GM19324 (cell line): ENCODE measurements at regions not wholly inside any gene's neighbourhood (a gene's known extent, or its start where the extent isn't known, plus 50 kb on each side); places are given as distances from the start of the nearest gene placed in this dataset.

Source experiments
- ATAC-seq: cut with Tn5 transposase; IDR thresholded peaks from one replicate; pipeline ENCODE4 v1.9.1; 2021; ENCODE audit warnings: mild to moderate bottlenecking, moderate library complexity; ENCODE audit not compliant: unreplicated experiment, low FRiP score

DNA sequence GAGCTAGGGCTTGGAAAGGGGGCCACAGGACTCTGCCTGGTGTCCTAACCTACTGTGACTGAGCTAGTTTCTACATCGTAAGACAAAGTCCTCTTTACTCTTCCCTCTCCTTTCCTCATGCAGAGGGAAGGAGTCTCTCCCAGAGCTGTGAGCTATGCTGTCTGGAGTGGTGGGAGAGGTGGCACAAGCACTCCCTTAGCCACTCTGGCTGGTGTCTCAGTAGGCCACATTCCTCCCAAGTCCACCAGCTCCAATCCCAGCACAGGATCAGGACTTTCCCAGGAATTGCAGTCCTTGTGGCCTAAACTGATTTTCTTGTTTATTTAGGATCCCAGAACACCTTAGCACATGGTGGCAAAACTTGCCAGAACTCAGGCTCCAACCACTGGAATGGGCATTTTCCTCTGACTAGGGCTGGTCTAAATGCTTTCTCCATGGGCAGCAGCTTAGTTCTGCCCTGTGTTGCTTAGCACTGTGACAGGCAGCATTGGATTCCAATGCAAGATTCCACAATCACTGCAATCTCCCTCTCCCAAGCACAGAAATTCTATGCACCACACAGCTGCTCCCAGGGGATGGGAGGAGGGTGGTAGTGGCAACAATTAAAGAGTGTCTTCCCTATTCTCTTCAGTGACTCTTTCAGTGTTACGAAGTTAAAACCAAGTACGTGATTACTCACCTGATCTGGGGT, 733.3 kb downstream of the HACE1 start:
- no peak for ATAC-seq

DNA sequence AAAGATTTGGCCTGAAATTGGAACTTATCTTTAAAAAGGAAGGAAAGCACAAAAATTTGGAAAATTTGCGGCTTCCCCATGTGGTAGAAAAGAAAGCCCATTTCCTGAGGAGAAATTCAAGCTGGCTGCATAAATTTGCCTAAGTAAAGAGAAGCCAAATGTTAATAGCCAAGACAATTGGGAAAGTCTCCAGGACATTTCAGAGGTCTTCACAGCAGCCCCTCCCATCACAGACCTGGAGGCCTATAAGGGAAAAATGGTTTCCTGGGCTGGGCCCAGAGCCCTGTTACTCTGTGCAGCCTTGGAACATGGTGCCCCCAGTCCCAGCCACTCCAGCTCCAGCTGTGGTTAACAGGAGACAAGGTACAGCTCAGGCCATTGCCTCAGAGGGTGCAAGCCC, 736.5 kb downstream of the HACE1 start:
- ATAC-seq = no peak

DNA sequence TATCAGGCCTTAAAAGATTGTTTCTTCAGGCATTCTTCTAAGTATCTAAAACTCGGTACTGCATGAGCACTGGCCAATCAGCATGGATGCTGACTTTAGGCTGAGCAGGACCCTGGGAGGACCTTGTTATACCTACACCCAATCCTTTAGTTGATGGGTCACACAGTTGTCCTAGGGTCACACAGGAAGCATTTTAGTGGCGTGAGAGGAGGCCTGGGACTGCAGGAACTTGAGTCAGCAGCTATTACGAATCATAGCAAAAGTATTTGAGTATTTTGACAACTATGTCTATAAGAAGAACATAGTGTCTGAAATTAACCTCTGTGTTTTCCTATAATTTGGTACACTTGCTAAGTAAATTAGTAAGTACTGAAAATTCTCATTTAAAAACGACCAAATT, 741.4 kb downstream of the HACE1 start:
- ATAC-seq = no peak

DNA sequence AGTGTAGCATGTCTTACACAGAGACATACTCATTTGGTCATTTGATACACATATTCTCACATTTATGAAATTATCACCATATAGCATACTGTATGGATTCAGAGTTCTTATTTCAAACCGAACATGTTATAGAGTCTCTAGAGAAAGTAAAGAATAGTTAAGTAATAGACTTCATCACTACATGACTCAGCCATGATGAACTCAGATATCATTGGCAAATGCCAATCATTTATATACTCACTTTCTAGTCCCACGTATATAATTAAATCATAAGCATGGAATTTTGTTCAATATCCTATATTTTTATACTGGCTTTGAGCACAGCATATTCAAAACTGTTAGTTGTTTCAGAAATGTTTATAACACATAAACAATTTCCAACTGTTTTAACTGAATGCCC, 749.9 kb downstream of the HACE1 start:
- ATAC-seq = no peak

DNA sequence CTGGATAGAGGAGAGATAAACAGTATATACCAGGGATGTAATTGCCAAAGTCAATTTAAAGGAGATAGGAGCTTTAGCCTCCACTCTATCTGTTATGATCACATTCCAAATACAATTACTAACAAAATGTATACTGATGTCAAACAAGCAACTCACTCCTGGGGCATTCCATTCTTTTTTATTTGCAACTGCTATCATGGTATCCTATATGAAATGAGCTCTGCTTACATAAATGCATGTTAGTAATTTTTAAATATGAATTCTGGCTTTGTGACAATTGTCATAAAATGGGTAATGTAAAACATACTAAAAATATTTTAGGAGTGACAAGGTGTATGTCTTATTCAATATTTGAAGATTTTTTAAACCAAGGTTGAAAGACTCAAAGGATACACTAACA, 751.1 kb downstream of the HACE1 start:
- ATAC-seq = no peak

DNA sequence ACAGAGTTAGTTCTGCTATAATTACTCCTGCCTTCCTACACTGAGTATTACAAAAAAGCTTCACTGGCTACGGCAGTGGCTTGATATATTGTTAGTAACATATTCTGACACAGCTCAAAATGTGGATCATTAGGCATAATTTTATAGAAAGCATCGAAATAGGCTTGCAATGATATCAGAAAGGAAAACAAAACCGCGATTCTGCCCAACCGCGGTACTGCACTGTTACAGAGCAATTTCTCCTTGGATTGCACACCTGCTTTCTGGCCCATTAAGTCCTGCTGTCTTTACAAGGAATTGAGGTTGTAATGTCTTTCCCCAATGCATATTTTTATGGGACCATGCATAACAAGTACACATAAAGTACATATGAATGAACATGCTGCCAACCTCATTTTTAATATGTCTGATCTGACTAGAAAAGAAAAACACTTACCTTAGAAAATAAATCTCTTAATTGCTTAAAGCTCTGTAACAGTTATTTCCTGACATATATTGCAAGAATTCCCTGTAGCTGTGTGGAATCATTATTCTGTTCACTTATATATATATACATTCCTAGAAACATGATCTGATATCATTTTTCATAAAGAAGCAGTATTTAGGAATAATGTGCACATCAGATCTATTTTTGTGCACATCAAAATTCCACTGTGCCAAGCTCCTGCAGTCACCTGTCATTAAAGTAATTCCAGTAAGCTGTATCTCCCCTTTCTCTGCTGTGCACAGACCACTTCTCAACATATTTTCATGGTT, 763.9 kb downstream of the HACE1 start:
- no peak for ATAC-seq

DNA sequence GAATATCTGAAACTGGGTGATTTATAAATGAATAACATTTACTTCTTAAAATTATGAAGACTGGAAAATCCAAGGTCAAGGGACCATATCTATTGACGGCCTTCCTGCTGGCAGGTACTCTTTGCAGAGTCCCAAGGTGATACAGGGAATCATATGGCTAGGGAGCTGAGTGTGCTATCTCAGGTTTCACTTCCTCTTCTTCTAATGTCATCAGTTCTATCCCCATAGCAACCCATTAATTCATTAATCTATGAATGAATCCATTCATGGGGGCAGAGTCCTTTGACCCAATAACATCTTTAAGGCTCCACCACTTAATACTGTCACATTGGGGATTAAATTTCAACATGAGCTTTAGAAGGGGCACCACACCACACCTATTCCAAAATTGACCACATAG, 772.0 kb downstream of the HACE1 start:
- ATAC-seq = no peak

DNA sequence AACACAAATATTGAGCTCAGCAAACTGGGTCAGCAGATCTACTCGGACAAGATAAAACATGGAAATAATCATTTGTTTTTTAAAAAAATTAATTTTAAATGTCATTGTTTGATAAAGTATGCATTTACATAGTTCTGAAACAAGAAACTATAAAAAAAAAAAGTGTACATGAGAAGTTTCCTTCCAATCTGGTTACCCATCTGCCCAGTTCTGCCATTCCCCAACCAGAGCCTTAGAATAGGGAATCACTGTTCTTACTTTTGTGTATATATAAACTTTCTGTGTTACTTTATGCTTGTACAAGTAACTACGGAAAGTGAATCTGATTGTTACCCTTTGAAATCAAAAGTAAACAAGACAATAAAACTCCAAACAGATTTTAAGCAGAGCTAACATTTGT, 791.4 kb downstream of the HACE1 start:
- no peak for ATAC-seq

DNA sequence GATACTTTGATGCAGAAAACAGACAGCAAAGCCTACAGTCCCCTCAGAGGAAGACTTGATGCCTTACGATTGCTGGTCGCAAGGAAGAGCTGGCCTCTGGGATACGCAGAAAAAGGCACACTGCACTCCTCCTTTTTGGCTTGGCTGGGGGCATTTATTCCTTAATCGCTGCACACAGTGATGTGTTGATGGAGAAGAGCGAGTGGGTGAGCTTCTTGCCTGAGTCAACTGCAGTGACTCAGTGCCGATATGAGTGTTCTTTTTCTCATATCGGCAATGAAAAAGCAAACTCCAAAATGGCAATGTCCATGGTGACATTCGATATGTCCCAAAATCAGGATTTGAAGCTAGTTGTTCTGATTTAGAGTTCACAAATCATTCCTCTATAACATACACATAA, 794.8 kb downstream of the HACE1 start:
- ATAC-seq = no peak

DNA sequence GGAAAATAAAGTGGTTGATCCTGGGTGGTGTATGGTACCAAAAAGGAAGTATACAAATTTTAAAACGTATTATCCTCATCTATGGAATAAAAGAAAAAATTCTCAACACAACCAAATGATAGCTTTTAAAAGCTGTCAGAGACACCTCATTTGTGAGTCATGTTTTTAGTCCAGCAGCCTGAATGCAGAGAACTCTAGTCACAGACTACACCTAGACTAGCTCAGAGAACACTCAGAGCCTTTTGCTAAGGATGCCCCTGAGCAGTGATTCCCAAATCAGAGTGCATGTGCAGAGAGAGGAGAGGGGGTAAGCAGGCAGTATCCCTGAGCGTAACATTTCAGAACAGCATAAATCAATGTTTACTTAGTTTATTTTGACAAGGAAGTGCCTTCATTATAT, 809.3 kb downstream of the HACE1 start:
- ATAC-seq = no peak

DNA sequence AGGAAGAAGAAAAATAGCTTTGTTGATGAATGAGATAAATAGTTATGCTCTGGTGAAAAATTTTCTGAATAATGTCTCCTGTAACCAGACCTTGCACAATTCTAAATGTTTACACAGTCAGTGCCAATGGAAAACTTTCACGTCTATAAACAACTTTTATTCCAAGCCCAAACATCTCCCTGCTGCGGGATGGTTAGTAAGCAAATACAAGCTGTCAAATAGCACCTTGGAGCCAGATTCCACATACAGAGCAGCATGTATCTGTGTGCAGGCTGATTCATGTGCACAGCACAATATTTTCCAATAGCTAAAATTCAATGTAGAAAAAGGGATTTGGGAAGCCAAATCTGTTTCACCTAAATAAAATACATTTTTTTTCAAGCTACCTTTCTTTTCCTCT, 813.3 kb downstream of the HACE1 start:
- ATAC-seq = no peak

DNA sequence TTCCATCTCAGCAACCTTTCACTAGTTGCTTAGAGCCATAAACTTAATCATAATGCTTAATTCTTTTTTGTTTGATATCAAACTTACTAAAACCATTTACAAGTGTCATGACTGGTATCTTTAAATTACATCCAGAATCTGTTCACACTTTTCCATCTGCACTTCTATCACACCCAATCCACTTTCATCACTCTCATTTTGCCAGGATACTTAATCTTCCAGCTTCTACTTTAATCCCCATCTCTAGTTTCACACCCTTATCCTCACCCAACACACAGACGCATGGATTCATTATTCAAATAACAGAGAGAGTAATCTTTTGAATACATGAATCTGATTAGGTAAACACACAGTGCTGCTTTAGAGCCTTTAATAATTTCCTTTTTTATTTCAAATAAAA, 828.4 kb downstream of the HACE1 start:
- ATAC-seq = no peak

DNA sequence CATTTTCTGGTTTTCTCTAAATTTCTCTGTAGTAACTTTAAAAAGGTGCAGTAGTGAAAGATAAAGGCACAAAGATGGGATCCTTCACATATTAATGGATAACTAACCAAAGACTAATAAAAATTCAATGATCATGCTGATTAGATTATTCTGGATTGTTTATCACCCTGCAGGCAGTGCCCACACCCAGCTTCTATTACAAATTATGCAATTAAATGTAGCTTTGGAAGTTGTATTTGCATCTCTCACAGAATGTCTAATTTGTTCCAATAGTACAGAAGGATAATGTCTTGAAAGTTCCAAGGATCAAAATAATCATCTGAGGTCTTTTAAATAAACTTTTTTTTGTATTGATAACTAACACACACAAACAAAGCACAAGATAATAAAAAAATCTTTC, 837.6 kb downstream of the HACE1 start:
- no peak for ATAC-seq

DNA sequence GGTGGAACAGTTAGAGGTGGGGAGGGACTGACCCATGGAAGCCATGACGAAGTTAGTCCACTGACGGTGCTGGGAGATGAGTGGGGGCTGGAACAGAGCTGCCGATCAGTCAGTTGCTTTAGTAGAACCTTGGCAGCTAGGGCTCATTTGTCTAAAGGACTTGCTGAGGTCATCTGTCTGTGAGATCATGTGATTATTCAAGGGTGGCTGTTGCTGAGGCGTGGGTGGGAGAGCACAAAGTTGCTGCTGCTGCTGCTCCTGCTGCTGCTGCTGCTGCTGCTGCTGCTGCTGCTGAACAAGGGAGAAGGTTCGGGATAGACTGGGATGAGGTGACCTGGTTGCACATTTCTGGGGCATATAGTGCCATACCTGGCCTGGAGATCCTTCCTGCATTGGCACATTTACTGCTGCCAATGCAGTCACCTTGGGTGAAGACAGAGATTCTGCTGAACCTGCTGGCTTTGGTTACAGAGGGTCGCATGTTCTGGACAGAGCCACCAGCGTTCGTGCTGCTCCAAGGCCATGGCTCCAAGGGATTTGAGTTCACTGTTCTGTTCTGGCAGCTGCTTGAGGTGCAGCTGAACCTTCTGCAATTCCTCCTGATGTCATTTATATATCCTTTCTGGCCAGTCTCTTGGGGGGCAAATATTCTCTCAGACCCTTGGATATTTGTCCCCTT, 840.5 kb downstream of the HACE1 start:
- ATAC-seq = no peak

DNA sequence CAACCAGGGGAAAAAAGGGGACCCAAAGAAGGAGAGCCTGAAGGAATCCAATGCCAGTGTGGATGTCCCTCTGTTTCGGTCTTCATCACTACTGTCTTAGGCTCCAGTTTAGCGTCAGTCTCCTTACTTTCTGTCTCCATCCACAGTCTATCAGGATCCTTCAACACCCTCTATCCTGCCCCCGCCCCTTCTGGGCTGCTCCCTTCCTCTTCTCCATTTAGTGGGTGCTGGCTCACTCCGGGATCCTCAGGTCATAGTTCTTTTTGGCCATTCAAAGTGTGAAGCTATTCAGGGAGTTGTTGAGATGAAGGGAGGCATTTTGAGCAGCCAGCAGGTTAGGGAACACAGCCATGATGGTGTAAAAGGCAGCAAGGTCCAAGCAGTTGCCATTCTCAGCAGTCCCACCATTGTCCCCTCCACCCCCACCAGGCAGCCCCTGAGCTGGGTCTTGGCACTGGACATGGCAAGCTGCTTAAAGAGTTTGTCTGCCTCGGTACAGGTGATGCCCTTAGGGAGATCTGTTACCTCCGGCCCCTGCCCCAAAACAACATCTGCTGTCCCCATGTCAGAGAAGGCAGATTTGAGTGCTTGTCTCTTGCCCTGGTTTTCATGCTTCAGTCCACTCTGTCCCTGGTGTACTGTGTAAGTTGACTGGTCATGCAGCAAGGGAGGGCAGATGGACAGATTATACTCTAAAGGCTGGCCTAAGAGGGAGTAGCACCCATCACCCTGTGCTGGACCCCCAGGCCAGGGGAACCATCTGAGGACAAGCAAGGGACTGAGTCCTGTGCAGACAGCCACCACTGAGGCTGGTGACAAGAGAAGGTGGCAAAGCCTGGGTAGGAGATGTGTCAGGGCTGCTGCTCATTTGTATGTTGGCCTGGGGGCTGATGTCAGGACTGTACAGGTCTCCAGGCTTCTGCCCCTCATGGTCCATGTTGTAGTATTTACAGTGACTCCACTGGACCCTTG, 842.0 kb downstream of the HACE1 start:
- no peak for ATAC-seq

DNA sequence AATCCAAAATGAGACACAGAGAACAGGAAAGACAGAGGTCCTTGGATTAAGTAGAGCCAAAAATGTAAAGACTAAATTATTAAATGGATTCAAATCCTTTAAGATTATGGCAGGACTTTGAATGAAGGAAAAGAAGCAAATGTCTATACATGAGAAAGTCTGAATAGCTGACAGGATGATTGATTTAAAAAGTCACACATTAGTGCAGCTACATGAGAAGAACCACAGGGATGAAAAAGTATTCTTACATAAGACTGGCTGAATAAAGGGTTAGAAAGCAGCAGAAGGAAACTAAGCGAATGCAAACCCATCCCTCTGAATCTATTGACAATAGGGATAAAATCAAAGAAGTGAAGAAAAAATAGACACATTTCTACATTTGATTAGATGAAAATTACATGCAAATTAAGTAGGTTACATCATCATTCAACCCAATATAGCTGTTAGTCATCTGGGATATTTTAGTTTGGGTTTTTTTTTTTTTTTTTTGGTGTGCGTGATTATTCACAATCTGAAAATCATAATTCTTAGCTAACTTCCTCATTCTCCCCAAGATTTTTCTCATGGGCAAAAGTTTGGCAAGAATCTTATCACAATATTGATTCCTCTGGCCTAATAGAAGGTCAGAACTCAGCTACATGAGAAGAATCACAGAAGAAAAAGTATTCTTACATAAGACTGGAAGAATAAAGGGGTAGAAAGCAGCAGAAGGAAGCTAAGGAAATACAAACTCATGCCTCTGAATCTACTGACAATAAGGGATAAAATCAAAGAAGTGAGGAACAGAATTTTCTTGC, 845.4 kb downstream of the HACE1 start:
- no peak for ATAC-seq

DNA sequence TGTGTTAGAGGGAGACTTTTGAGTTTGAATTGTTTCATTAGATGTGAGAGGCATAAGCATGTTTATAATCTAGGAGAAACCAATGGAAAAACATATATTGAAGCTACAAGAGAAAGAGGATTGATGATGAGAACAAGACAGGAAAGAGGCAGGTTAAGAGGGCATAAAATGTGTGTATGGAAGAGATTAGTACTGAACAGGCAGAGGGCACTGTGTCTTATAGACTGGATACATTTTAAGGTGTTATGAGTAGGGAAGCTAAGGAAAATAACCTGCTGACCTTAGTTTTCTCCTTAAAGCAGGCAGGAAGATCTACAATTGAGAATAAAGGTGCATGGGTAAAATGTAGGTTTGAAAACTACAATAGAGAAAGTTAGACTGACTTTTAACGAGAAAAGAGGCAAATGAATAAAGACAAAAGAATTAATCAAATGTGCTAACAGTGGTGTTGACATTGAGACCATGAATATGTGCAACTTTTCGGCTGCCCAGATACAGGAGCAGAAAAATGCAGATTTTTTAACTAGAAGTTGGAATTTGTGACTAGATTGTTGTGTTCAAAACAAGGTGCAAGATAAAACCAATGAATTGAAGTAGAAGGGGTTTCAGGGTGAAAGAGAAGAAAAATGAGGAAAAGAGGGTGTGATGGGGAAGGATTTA, 846.3 kb downstream of the HACE1 start:
- ATAC-seq = no peak

DNA sequence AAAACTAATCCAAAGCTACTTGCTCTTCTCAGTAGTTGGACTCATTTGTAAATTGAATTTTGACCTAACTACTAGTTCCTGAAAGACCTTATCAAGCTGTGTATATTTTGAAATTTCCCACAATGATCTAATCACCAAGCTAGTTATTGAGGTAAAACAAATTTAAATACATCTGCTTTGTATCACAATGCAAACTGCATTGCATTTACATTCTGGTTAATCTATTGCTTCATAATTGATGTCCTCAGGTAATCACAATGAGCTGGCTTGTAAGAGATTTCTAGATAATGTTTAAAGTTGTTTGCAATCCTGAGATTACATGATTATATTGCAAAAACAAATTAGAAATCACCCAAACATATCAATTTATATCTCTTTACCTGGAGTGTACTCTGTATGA, 848.8 kb downstream of the HACE1 start:
- ATAC-seq = no peak

DNA sequence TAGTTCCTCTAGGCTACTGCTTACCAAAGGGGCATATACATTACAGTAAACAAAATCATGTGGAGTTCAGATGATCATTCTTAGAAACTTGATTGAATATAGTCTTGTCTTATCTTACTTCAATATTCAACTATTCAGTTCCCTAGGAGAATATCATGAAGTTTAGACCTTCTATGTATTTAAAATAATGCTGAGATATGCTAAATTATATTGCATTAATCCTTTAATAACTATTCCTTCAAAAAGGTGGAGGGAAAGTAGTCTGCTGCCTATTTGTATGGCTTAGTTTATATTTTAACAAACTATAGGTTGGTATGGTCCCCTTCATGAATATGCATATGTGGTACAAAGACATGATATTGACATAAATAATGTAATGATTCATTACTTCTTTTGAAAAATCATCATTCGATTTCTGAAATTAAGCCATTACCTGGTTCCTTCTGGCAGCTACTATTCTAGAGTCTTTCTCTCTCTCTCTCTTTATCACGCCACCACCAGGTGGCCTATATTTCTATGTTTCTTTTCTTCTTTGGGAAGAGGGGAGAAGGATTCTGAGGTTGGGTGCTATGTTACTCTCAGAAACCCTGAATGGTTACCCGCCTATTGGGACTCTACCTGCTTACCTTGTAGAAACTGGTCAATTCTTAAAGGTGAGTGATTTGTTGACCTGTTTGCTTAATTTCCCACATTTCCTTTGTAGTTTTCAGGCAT, 855.8 kb downstream of the HACE1 start:
- no peak for ATAC-seq
